ENCODE measurements at regions not wholly inside any gene's neighbourhood (a gene's known extent, or its start where the extent isn't known, plus 50 kb on each side); places are given as distances from the start of the nearest gene placed in this dataset.

DNA sequence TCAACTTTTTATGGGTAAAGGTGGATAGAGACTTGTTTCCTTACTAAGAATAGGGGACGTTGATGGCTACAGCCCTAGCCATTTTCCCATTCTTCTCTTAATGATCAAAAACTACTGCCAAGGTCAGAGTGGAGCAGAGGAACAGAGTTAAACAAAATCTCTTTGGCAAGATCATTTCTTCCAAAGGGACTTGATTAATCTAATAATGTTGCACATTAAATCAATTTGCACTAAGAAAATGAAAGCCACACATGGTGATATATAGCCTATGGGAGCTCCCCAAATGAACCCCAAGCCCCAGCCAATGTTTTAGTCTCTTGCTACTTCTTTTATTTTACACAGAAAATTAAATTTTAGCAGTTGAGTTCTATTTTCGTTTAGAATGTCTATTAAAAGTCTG, 954.5 kb upstream of the SOX9 start:
- H3K4me1 Mint-ChIP-seq: no peaks in the 10 kb centered on the region
- no peaks in the 10 kb centered on the region for H3K27me3 Mint-ChIP-seq (ENCODE audit: low read depth)
- CTCF ChIA-PET: no interaction called here
- no peak for ATAC-seq
- H3K36me3 Mint-ChIP-seq: no peaks in the 10 kb centered on the region
- no peak overlapping the region for H3K27ac Mint-ChIP-seq
- no peak overlapping the region for H3K4me3 Mint-ChIP-seq
- no peak for DNase-seq (ENCODE audit: low spot score)
- POLR2A ChIA-PET: no interaction called here
- no peak for TF ChIP-seq TP53 (CRISPR knock-in tag; IDR thresholded peaks at IDR 0.05)
- TF ChIP-seq ZNF416 (CRISPR knock-in tag; IDR thresholded peaks at IDR 0.05): no peak
- TF ChIP-seq, protein P1, sequence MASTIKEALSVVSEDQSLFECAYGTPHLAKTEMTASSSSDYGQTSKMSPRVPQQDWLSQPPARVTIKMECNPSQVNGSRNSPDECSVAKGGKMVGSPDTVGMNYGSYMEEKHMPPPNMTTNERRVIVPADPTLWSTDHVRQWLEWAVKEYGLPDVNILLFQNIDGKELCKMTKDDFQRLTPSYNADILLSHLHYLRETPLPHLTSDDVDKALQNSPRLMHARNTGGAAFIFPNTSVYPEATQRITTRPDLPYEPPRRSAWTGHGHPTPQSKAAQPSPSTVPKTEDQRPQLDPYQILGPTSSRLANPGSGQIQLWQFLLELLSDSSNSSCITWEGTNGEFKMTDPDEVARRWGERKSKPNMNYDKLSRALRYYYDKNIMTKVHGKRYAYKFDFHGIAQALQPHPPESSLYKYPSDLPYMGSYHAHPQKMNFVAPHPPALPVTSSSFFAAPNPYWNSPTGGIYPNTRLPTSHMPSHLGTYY (CRISPR knock-in tag; IDR thresholded peaks at IDR 0.05): no peak
- no peak for TF ChIP-seq TEAD1 (CRISPR knock-in tag; IDR thresholded peaks at IDR 0.05)
- TF ChIP-seq, protein P2, sequence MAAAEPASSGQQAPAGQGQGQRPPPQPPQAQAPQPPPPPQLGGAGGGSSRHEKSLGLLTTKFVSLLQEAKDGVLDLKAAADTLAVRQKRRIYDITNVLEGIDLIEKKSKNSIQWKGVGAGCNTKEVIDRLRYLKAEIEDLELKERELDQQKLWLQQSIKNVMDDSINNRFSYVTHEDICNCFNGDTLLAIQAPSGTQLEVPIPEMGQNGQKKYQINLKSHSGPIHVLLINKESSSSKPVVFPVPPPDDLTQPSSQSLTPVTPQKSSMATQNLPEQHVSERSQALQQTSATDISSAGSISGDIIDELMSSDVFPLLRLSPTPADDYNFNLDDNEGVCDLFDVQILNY (CRISPR knock-in tag; IDR thresholded peaks at IDR 0.05): no peak
- TF ChIP-seq, protein P3, sequence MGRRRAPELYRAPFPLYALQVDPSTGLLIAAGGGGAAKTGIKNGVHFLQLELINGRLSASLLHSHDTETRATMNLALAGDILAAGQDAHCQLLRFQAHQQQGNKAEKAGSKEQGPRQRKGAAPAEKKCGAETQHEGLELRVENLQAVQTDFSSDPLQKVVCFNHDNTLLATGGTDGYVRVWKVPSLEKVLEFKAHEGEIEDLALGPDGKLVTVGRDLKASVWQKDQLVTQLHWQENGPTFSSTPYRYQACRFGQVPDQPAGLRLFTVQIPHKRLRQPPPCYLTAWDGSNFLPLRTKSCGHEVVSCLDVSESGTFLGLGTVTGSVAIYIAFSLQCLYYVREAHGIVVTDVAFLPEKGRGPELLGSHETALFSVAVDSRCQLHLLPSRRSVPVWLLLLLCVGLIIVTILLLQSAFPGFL (CRISPR knock-in tag; IDR thresholded peaks at IDR 0.05; ENCODE audit: borderline replicate concordance): no peak
- TF ChIP-seq MYBL2 (CRISPR knock-in tag; IDR thresholded peaks at IDR 0.05): no peak
- TF ChIP-seq IRF2 (CRISPR knock-in tag; IDR thresholded peaks at IDR 0.05; ENCODE audit: borderline replicate concordance, low read depth): no peak
- TF ChIP-seq, protein P4, sequence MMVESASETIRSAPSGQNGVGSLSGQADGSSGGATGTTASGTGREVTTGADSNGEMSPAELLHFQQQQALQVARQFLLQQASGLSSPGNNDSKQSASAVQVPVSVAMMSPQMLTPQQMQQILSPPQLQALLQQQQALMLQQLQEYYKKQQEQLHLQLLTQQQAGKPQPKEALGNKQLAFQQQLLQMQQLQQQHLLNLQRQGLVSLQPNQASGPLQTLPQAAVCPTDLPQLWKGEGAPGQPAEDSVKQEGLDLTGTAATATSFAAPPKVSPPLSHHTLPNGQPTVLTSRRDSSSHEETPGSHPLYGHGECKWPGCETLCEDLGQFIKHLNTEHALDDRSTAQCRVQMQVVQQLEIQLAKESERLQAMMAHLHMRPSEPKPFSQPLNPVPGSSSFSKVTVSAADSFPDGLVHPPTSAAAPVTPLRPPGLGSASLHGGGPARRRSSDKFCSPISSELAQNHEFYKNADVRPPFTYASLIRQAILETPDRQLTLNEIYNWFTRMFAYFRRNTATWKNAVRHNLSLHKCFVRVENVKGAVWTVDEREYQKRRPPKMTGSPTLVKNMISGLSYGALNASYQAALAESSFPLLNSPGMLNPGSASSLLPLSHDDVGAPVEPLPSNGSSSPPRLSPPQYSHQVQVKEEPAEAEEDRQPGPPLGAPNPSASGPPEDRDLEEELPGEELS (CRISPR knock-in tag; IDR thresholded peaks at IDR 0.05): no peak
- TF ChIP-seq HMGA2 (CRISPR knock-in tag; IDR thresholded peaks at IDR 0.05): no peak
- TF ChIP-seq NR2C2 (CRISPR knock-in tag; IDR thresholded peaks at IDR 0.05): no peak
- TF ChIP-seq ZNF671 (CRISPR knock-in tag; IDR thresholded peaks at IDR 0.05): no peak
- TF ChIP-seq ZBTB21 (CRISPR knock-in tag; IDR thresholded peaks at IDR 0.05; ENCODE audit: borderline replicate concordance): no peak
- TF ChIP-seq, protein P5, sequence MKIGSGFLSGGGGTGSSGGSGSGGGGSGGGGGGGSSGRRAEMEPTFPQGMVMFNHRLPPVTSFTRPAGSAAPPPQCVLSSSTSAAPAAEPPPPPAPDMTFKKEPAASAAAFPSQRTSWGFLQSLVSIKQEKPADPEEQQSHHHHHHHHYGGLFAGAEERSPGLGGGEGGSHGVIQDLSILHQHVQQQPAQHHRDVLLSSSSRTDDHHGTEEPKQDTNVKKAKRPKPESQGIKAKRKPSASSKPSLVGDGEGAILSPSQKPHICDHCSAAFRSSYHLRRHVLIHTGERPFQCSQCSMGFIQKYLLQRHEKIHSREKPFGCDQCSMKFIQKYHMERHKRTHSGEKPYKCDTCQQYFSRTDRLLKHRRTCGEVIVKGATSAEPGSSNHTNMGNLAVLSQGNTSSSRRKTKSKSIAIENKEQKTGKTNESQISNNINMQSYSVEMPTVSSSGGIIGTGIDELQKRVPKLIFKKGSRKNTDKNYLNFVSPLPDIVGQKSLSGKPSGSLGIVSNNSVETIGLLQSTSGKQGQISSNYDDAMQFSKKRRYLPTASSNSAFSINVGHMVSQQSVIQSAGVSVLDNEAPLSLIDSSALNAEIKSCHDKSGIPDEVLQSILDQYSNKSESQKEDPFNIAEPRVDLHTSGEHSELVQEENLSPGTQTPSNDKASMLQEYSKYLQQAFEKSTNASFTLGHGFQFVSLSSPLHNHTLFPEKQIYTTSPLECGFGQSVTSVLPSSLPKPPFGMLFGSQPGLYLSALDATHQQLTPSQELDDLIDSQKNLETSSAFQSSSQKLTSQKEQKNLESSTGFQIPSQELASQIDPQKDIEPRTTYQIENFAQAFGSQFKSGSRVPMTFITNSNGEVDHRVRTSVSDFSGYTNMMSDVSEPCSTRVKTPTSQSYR (CRISPR knock-in tag; IDR thresholded peaks at IDR 0.05): no peak
- TF ChIP-seq, protein P6, sequence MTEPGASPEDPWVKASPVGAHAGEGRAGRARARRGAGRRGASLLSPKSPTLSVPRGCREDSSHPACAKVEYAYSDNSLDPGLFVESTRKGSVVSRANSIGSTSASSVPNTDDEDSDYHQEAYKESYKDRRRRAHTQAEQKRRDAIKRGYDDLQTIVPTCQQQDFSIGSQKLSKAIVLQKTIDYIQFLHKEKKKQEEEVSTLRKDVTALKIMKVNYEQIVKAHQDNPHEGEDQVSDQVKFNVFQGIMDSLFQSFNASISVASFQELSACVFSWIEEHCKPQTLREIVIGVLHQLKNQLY (CRISPR knock-in tag; IDR thresholded peaks at IDR 0.05): no peak
- TF ChIP-seq NFE2L1 (CRISPR knock-in tag; IDR thresholded peaks at IDR 0.05): no peak
- TF ChIP-seq, protein P7, sequence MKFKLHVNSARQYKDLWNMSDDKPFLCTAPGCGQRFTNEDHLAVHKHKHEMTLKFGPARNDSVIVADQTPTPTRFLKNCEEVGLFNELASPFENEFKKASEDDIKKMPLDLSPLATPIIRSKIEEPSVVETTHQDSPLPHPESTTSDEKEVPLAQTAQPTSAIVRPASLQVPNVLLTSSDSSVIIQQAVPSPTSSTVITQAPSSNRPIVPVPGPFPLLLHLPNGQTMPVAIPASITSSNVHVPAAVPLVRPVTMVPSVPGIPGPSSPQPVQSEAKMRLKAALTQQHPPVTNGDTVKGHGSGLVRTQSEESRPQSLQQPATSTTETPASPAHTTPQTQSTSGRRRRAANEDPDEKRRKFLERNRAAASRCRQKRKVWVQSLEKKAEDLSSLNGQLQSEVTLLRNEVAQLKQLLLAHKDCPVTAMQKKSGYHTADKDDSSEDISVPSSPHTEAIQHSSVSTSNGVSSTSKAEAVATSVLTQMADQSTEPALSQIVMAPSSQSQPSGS (CRISPR knock-in tag; IDR thresholded peaks at IDR 0.05; ENCODE audit: borderline replicate concordance, low read depth): no peak
- no peaks in the 10 kb centered on the region for H3K9me3 Mint-ChIP-seq
